Smooth muscle cell (in vitro differentiated cells): ENCODE measurements at regions not wholly inside any gene's neighbourhood (a gene's known extent, or its start where the extent isn't known, plus 50 kb on each side); places are given as distances from the start of the nearest gene placed in this dataset.
"Not testable (repeated sequence)": the region's sequence is repeated elsewhere in the genome, so short reads cannot be mapped to it uniquely, and the experiment has no call there.

ENCODE experiments used
- DNase-seq: peaks from one replicate; lab custom pipeline; 2025; ENCODE audit not compliant: unreplicated experiment; lab: John Stamatoyannopoulos, UW
- H2AFZ ChIP-seq: fragments of 200-600 bp; sonication (generic); 2 replicates; pipeline ENCODE4 v1.6.0; 2016; ENCODE audit warnings: antibody characterized with exemption, low read depth, mild to moderate bottlenecking
- H3F3A ChIP-seq: fragments of 200-600 bp; sonication (generic); 2 replicates; pipeline ENCODE4 v1.6.0; 2017; ENCODE audit warnings: antibody characterized with exemption, low read depth
- H3K27ac ChIP-seq: fragments of 200-600 bp; sonication (generic); 2 replicates; pipeline ENCODE4 v1.5.1; 2016; ENCODE audit warnings: low read depth, mild to moderate bottlenecking
- H3K27me3 ChIP-seq: fragments of 200-600 bp; sonication (generic); 2 replicates; pipeline ENCODE4 v1.6.1; 2016; ENCODE audit warnings: low read depth, mild to moderate bottlenecking
- H3K36me3 ChIP-seq: fragments of 200-600 bp; sonication (generic); 2 replicates; pipeline ENCODE4 v1.5.1; 2016; ENCODE audit warnings: low read depth
- H3K4me1 ChIP-seq: fragments of 200-600 bp; sonication (generic); 2 replicates; pipeline ENCODE4 v1.5.1; 2016; ENCODE audit warnings: low read depth
- H3K4me2 ChIP-seq: fragments of 200-600 bp; sonication (generic); 2 replicates; pipeline ENCODE4 v1.6.0; 2016; ENCODE audit warnings: mild to moderate bottlenecking
- H3K4me3 ChIP-seq: fragments of 200-600 bp; sonication (generic); 2 replicates; pipeline ENCODE4 v1.5.1; 2016; ENCODE audit warnings: mild to moderate bottlenecking
- H3K79me2 ChIP-seq: fragments of 200-600 bp; sonication (generic); 2 replicates; pipeline ENCODE4 v1.6.0; 2016; ENCODE audit warnings: low read depth, mild to moderate bottlenecking
- H3K9ac ChIP-seq: fragments of 200-600 bp; sonication (generic); 2 replicates; pipeline ENCODE4 v1.6.0; 2016; ENCODE audit warnings: low read depth
- H3K9me3 ChIP-seq: fragments of 200-600 bp; sonication (generic); replicated peaks from 2 replicates; pipeline ENCODE4 v1.5.1; 2016; ENCODE audit warnings: low read depth
- H4K20me1 ChIP-seq: fragments of 200-600 bp; sonication (generic); 2 replicates; pipeline ENCODE4 v1.6.0; 2016; ENCODE audit warnings: low read depth
- WGBS: methylation state at CpG from one replicate; pipeline ENCODE4 v1.1.7; 2016; ENCODE audit warnings: low lambda C conversion rate; 5-methylcytosine and 5-hydroxymethylcytosine counted together
- TF ChIP-seq, protein P1 (sequence below): fragments of 200-600 bp; sonication (generic); IDR thresholded peaks from 2 replicates; pipeline ENCODE4 v1.5.1; 2017; ENCODE audit warnings: borderline replicate concordance, mild to moderate bottlenecking, antibody characterized with exemption; ENCODE audit not compliant: insufficient read depth, poor library complexity, severe bottlenecking

DNA sequence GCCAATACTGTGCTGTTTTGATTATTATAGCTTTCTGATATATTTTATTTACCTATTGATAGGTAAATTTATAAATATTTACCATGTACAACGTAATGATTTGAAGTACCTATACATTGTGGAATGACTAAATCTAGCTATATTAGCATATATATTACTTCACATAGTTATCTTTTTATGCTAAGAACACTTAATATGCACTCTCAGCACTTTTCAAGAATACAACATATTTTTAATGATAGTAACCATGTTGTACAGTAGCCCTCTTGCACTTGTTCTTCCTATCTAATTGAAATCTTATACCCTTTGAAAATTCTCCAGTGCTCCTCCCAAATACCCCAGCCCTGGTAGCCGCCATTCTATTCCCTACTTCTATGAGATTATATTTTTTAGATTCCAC, 604.0 kb upstream of the KIF2B start:
- no peaks in the 10 kb centered on the region for H3F3A ChIP-seq
- H3K4me3 ChIP-seq = no peak overlapping the region
- TF ChIP-seq, protein P1, sequence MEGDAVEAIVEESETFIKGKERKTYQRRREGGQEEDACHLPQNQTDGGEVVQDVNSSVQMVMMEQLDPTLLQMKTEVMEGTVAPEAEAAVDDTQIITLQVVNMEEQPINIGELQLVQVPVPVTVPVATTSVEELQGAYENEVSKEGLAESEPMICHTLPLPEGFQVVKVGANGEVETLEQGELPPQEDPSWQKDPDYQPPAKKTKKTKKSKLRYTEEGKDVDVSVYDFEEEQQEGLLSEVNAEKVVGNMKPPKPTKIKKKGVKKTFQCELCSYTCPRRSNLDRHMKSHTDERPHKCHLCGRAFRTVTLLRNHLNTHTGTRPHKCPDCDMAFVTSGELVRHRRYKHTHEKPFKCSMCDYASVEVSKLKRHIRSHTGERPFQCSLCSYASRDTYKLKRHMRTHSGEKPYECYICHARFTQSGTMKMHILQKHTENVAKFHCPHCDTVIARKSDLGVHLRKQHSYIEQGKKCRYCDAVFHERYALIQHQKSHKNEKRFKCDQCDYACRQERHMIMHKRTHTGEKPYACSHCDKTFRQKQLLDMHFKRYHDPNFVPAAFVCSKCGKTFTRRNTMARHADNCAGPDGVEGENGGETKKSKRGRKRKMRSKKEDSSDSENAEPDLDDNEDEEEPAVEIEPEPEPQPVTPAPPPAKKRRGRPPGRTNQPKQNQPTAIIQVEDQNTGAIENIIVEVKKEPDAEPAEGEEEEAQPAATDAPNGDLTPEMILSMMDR = no peak
- DNase-seq = no peak
- no peaks in the 10 kb centered on the region for H3K36me3 ChIP-seq
- 82% methylated on average over 2 of the region's 2 CpGs for WGBS
- H3K27me3 ChIP-seq = no peaks in the 10 kb centered on the region
- no peaks in the 10 kb centered on the region for H4K20me1 ChIP-seq
- no peaks in the 10 kb centered on the region for H3K4me1 ChIP-seq
- H3K27ac ChIP-seq = no peak overlapping the region
- no peak overlapping the region for H3K4me2 ChIP-seq
- no peaks in the 10 kb centered on the region for H3K9me3 ChIP-seq
- H3K79me2 ChIP-seq = no peaks in the 10 kb centered on the region
- H3K9ac ChIP-seq = no peak overlapping the region
- H2AFZ ChIP-seq = no peak overlapping the region

DNA sequence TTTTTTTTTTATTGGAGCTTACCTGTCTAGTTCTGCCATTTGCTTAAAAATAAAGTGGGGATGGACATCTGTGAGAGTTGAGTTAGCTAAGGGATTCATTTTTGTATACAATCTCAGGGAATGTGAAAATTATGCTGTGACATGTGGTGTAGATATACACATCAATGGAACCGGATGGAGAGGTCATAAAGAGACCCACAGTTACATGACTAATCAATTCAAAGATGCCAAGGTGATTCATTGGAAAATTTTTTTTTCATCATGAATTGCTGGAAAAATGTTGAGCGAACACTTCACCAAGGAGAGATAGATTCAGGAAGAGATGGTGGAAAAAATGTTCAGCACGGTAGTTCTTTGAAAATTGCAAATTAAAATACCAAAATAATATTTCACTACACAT, 605.4 kb upstream of the KIF2B start:
- TF ChIP-seq, protein P1 = no peak
- H3K36me3 ChIP-seq = no peaks in the 10 kb centered on the region
- H3K4me1 ChIP-seq = no peaks in the 10 kb centered on the region
- no peak overlapping the region for H3K9ac ChIP-seq
- H3K27ac ChIP-seq = no peak overlapping the region
- no peaks in the 10 kb centered on the region for H3K9me3 ChIP-seq
- no peaks in the 10 kb centered on the region for H4K20me1 ChIP-seq
- H3F3A ChIP-seq = no peaks in the 10 kb centered on the region
- no peak for DNase-seq
- H2AFZ ChIP-seq = no peak overlapping the region
- H3K79me2 ChIP-seq = no peaks in the 10 kb centered on the region
- H3K4me2 ChIP-seq = no peak overlapping the region
- no peaks in the 10 kb centered on the region for H3K27me3 ChIP-seq
- no peak overlapping the region for H3K4me3 ChIP-seq
- whole genome bisulfite sequencing = 94% methylated on average over 3 of the region's 3 CpGs

DNA sequence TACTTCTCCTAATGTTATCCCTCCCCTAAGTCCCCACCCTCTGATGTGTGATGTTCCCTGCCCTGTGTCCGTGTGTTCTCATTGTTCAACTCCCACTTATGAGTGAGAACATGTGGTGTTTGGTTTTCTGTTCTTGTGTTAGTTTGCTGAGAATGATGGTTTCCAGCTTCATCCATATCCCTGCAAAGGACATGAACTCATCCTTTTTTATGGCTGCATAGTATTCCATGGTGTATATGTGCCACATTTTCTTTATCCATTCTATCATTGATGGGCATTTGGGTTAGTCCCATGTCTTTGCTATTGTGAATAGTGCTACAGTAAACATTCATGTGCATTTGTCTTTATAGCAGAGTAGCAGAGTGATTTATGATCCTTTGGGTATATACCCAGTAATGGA, 613.8 kb upstream of the KIF2B start:
- H3K27ac ChIP-seq, H2AFZ ChIP-seq, H3K27me3 ChIP-seq, H3K9ac ChIP-seq, H3K4me3 ChIP-seq, H4K20me1 ChIP-seq, H3K79me2 ChIP-seq, DNase-seq, H3K4me1 ChIP-seq, H3F3A ChIP-seq, H3K4me2 ChIP-seq, H3K9me3 ChIP-seq, H3K36me3 ChIP-seq: not testable (repeated sequence)
- WGBS = 94% methylated on average over 1 of the region's 1 CpG

DNA sequence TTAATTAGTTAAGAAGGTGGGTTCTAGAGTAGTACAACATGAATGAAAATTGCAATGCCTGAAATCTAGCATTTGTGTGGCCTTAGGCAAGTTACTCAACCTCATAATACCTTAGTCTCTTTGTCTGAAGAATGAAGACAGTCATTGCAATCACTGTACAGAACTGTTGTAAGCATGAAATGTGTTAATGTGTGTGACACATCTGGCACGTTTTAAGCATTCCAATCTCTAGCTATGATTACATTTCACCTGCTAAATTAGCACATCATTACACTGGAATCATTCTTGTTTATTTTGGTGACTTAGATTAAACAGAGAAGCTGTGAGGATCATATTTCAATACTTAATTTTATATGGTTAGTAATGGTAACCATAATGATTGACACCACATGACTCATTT, 629.7 kb upstream of the KIF2B start:
- H3K9ac ChIP-seq = no peak overlapping the region
- no peaks in the 10 kb centered on the region for H3K27me3 ChIP-seq
- TF ChIP-seq, protein P1 = no peak
- no peak overlapping the region for H3K4me2 ChIP-seq
- no peaks in the 10 kb centered on the region for H3K79me2 ChIP-seq
- H3K36me3 ChIP-seq = no peaks in the 10 kb centered on the region
- no peaks in the 10 kb centered on the region for H3K4me1 ChIP-seq
- WGBS = 86% methylated on average over 1 of the region's 1 CpG
- no peaks in the 10 kb centered on the region for H4K20me1 ChIP-seq
- H2AFZ ChIP-seq = no peak overlapping the region
- no peak overlapping the region for H3K4me3 ChIP-seq
- H3F3A ChIP-seq = no peaks in the 10 kb centered on the region
- H3K9me3 ChIP-seq = no peaks in the 10 kb centered on the region
- no peak for DNase-seq
- no peak overlapping the region for H3K27ac ChIP-seq
